NCI-H1048 (cell line): ENCODE measurements at regions not wholly inside any gene's neighbourhood (a gene's known extent, or its start where the extent isn't known, plus 50 kb on each side); places are given as distances from the start of the nearest gene placed in this dataset.
"Not testable (repeated sequence)": the region's sequence is repeated elsewhere in the genome, so short reads cannot be mapped to it uniquely, and the experiment has no call there.

Source experiments
- DNase-seq: peaks from one replicate; lab custom pipeline; 2025; lab: John Stamatoyannopoulos, UW

DNA sequence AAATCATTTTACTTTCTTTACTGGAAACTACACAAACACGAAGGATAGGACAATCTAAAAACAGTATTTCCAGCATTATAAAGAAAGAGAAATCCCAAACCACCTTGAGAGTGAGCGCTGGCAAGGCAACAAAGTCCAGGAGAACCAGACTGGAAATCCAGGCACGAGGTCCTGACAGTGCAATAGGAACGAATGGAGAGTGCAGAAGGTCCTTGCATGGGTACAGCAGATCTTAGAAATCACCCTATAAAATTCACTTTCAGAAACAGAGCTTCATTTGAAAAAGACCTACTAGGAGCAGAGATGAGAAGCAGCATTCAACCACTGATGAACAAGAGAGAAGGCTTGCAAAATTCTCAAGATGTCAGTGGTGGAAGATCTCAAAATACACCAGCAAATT, 133.7 kb upstream of the ST8SIA4 start:
- no peak for DNase-seq

DNA sequence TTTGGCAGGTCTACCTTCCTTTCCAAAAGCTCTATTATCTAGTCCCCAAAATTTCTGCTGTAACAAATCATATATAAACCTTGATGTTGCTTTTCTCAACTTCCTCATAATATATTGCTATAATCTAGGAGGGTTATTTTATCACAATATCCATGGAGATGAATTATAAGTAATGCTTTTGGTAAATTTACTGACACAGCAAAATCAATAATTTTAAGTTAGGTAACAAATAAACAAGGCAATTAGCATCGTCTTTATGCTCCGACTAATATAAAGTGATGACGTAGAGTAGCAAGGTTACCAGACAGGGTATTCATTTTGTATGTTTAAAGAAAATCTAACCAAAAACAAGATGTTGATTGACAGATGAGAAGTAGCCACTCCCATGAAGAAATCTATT, 132.3 kb upstream of the ST8SIA4 start:
- no peak for DNase-seq

DNA sequence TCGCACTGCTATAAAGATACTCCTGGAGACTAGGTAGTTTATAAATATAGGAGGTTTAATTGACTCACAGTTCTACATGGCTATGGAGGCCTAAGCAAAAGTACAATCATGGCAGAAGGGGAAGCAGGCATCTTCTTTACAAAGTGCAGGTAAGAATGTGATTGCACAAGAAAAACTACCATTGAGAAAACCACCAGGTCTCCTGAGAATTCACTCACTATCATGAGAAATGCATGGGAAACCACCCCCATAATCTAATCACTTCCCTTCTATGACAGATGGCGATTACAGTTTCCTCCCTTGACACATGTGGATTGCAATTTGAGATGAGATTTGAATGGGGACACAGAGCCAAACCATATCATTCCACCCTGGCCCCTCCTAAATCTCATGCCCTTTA, 121.2 kb upstream of the ST8SIA4 start:
- DNase-seq = no peak

DNA sequence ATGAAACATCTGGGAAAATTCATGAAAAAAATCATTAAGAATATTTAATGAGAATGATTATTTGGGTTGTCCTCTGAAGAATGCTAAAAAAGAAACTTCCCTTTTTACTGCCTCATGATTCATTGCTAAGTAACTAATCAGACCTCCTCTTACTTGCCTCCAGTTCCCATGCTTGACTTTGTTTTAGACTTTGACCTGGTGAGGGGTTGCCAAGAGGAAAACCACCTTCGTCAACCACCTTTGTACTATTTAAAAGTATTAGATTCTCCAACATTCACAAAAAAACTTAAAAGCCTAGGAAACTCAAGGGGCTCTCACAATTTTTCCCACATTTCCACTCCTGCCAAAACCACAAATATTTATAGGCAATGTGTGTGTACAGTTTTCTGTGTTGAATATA, 115.2 kb upstream of the ST8SIA4 start:
- no peak for DNase-seq

DNA sequence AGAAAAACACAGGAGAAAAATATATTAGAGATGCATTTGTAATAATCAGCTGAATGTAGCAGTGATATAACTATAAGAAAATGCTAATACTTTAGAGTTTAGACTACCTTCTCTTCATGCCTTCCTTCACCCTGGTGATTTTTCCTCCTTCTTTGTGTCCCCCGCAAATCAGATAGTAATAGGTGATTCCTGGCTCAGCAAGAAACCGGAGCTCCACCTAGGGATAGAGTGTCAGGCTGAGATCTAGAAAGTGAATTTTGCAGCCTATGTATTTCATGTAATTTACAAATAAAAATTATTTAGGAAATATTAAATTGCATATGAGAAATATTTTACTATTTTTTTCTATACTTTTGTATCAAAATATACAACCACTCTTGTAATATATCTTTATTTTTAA, 109.8 kb upstream of the ST8SIA4 start:
- no peak for DNase-seq

DNA sequence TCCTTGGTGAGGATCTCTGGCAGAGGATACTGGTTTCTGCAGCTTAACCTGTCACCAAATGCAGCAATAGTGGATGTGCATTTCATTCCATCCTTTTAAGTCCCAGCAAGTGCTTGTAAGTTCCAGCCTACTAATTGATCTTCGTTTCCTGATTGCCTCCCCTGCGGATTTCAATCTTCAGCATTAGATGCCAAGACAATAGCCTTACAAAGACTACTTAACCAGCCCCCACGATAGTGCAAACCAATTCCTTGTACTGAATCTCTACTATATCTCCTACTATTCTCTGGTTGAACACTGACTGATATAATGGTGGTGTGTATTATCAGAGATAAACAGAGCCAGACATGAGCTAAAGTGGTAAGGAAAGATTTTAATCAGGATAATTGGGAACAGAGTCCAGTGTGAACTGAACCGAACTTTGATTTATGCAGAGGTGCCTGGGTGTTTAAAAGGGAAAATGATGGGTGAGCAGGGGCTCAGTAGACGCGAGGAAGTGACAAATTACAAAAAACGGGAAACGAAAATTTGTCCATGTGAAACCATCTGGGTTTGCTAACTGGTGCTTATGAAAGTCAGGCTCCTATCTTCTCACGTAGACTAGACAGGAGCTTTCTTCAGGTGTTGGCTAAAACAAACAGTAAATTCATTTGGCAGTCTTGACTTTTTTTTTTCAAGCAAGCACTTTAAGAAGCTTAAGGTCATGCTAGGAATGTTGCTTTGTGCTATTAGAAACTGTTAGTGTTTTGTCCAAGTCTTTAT, 106.9 kb upstream of the ST8SIA4 start:
- no peak for DNase-seq

DNA sequence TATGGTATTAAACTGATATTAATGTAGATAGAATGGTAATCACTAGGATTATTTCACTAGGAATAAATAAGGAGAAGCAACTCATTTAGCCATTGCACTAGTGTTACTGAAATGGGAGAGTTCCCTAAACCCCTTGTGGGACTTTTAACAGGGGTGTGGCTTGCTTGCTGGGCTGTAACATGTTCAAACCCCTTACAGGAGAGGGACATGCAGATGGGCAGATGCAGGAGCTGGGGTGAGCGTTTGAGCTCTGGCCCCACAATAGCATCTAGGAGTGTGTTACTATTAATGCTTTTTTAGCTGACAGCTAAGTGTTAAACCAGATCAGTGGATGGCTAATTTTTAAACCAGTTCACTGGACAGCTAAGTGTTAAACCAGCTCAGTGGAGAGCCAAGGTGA, 89.3 kb upstream of the ST8SIA4 start:
- DNase-seq = no peak

DNA sequence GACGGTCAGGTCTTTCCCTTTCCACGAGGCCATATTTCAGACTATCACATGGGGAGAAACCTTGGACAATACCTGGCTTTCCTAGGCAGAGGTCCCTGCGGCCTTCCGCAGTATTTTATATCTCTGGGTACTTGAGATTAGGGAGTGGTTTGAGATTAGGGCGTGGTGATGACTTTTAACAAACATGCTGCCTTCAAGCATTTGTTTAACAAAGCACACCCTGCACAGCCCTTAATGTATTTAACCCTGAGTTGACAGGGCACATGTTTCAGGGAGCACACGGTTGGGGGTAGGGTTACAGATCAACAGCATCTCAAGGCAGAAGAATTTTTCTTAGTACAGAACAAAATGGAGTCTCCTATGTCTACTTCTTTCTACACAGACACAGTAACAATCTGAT, 80.5 kb upstream of the ST8SIA4 start:
- DNase-seq = not testable (repeated sequence)

DNA sequence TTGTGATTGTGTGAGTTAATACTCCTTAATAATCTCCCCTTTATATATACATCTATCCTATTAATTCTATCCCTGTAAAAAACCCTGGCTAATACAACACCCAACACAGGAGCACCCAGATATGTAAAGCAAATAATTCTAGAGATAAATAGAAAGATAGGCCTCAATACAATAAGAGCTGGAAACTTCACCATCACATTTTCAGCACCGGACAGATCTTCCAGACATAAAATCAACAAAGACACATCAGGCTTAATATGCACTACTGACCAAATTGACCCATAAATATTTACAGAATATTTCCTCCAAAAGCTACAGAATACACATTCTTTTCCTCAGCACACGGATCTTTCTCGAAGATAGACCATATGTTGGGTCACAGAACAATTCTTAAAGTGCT, 71.0 kb upstream of the ST8SIA4 start:
- no peak for DNase-seq

DNA sequence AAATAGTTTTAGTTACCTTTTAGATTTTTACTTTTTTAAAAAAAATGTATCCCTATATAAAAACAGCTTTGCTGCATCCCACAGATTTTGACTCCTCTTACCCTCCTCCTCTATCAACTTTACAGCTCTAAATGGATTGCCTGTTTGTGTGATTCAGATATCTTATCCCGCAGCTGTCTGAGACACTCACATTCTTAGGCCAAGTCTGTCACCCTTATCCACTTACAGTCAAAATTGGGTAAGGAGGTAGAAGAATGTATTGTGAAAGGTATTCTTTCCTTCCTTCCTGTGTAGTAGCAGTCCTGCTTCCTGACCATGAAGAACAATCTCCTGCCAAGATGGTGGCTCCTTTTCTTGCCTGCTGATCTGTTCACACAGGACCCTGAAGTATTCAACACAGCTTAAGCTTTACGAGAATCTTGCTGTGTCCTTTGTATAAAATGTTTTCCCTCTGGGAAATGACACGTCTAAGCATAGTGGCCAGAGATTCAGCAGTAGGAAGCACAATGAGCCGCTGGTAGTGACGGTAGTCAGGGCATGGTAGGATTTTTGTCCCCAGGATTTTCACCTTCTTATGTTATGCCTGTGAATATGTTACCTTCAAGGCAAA, 67.7 kb upstream of the ST8SIA4 start:
- no peak for DNase-seq

DNA sequence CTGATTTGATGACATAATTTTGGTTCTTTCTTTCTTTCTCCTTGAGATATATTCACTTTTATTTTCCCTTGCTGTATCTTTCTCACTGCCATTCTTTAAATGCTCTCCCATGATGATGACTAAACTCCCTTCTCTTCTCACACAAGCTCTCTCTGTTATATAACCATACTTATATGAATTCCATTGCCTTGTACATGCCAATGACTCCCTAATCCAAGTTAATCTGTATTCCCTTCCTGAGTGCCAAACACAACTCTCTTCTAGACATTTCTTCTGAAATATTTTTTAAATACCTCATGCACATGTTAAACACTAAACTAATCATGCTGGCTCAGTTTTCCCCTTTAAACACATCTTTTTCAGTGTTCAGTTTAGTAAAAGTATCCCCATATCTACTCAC, 62.2 kb upstream of the ST8SIA4 start:
- no peak for DNase-seq
